ENCODE measurements at regions not wholly inside any gene's neighbourhood (a gene's known extent, or its start where the extent isn't known, plus 50 kb on each side); places are given as distances from the start of the nearest gene placed in this dataset.
A peak's percentile ranks its signal among the peaks of the same experiment; 100 is the strongest.
"Not testable (repeated sequence)": the region's sequence is repeated elsewhere in the genome, so short reads cannot be mapped to it uniquely, and the experiment has no call there.

- no peak for DNase-seq
Measured at GRCh38 chrX:95622200-95622599, 1062.4 kb upstream of the DIAPH2 start.

DNA sequence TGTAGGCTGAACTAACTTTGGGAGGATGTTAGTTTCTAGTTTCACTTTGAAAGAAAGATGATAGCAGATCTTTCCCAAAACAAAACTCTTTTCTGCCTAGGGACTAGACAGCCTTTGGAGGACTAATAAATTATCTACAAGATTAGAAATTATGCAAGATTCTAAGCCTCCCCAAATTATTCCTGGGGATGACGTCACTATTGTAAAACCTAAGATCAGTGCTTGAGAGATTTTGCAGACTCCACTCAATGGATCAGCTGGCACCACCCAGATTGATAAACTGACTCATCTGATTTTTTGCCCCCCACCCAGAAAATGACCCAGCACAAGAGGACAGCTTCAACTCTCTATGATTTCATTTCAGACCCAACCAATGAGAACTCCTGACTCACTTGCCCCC, 1057.9 kb upstream of the DIAPH2 start:
- no peak for DNase-seq

- no peak for DNase-seq
Measured at GRCh38 chrX:95628796-95629195, 1055.8 kb upstream of the DIAPH2 start.

- no peak for DNase-seq
Measured at GRCh38 chrX:95629737-95630136, 1054.9 kb upstream of the DIAPH2 start.

DNA sequence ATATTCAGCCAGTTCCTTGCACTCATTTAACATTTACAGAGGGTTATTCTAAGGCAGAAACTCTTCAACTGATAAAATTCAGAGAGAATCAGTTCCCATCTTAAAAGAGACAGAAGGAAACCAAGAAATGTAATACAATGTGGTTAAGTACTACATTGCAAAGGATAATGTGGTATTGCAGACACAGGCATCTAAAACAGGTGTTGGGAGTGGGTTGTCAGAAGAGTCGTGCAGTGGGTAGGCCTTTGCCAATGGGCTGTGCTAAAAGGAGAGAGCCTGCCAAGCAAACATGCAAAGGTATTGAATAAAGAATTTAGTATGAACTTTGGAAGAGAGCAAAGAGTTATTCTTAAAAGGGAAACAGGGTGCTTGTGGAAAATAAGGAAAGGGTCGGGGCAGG, 1044.4 kb upstream of the DIAPH2 start:
- no peak for DNase-seq

DNA sequence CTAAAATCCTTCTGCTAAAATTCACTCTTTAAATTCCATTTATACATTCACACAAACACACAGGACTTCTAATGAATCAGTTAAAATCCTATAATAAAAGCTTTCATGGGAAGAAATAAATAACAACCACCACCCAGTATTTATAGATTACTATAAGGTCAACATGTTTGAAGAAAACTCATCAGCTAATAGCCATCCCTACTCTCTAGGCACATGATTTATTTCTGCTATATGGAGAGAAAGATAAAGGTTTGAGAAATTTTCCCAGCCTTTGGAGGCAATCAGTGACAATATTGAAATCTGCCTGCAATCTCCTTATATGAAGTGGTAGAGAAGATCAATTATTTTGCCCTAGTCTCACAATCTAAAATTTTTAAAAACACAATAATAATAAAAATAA, 1038.9 kb upstream of the DIAPH2 start:
- DNase-seq, result no peak

DNA sequence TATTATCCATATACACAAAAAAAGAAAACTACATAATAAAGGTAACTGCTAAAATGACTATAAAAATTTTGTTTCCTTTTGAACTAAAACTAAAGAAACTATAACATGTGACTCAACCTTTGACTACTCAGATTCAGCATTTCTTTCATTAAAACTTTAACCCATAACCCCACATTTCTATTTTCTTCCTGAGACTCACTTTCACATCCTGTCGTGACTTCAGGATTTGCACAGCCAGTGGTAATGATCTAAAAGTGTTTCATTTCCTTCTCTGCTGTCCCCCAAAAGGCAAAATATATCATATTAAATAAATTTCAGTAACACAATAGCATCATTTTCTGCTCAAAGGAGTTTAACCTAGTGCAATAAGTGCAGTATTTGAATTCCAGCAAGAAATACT, 1022.4 kb upstream of the DIAPH2 start:
- DNase-seq, result no peak

DNA sequence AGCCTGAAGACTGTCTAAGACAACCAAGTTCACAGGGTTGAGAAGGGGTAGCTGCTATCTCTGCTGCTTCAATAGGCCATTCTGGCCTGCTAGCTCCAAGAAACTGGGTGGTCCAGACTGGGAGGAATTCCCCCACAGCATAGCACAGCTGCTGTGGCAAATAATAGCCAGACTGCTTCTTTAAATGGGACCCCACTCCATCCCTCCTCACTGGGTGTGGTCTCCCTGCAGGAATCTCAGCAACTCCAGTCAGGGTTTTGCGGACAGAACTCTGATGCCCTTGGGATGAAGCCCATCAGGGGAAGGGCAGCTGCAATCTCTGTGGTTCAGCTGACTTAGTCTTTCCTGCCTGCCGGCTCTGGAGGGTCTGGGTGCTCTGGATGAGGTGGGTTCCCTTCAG, 1018.6 kb upstream of the DIAPH2 start:
- DNase-seq, result no peak

DNA sequence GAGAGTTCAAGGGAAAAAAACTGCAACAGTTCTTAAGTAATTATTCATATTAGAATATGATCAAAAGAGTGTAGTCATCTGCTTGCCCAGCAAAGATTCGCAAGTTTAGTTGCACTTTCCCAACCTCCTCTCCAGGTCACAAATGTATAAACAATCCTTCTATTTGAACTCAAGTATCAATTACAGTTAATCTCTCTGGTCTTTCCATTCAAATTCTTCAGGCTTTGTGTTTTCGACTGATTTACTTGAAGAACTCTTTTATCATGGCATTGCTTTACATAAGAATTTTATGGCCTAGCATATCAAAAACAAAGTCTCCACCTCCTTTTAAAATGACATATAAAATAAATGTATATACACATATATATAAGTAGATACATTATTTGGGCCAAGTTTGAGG, 1009.6 kb upstream of the DIAPH2 start:
- no peak for DNase-seq

DNA sequence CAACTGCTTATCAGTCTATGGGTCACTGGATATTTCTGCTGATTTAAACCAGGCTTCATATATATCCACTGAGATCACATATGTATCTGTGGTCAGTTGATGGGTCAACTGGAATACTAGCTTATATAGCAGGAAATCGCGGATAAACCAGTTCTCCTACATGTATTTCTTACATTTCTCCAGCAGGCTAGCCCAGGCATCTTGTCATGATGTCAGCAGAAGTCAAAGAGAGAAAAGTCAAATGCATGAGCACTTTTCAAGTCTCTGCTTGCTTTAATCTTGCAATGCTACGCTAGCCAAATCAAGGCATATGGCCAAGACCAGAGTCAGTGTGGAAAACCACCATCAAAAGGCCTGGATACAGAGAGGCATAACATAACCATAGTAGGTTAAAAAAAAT, 1008.8 kb upstream of the DIAPH2 start:
- no peak for DNase-seq

GRCh38 chrX:95678679-95679078, 1006.0 kb upstream of the DIAPH2 start:
- no peak for DNase-seq

GRCh38 chrX:95693365-95693764, 991.3 kb upstream of the DIAPH2 start:
- DNase-seq, result no peak

DNA sequence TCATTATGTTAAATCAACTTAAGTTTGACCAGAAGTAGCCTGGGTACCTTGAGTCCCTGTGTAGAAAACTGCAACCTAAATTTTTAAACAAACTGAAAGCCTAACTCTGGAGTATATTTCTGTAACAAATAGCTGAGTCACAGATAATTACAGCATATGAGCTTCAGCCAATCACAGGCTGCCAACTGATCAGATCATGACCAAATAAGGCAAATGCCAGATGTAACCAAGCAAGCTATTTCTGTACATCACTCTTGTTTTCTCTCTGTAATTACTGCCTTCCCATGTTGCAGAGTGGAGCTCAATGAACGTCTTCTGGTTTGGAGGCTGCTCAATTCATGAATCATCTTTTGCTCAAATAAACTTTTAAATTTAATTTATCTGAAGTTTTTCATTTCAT, 980.9 kb upstream of the DIAPH2 start:
- DNase-seq, result no peak

- no peak for DNase-seq
Measured at GRCh38 chrX:95716841-95717240, 967.8 kb upstream of the DIAPH2 start.

DNA sequence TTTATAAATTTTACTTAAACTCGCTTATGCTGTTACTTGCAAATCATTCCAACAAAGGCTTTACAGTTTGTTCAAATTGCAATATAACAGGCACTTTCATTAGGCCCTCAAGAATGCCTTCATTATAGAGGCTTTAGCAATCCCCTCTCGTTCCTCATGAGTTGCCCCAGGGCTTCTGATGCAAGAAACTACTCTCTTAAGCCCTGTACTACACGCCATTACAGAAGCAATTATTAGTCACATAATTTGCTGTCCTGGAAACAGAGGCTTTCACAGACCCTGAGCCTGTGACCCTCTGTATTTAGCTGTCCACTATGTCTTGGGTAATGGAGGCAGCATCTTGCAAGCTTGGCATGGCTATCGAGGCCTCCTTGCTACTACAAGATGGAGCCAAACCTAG, 965.9 kb upstream of the DIAPH2 start:
- no peak for DNase-seq

DNA sequence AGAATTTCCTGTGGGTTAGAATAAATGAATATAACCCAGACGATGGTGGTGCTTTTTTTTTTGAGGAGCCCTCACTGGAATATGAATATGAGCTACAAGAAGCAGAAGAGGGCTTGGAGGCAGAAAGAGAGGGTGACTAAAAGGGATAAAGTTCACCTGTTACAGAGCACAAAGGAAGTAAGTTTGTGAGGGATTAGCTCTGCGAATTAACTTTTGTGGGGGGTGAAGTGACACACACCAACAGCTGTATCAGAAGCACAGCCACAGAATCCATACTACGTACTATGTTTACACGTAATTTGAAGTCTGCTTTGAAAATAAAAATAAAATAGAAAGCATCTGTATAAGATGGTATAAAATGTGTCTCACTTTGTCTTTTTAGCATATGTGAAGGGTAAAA, 963.6 kb upstream of the DIAPH2 start:
- no peak for DNase-seq

GRCh38 chrX:95728446-95728845, 956.2 kb upstream of the DIAPH2 start:
- DNase-seq, result no peak

DNA sequence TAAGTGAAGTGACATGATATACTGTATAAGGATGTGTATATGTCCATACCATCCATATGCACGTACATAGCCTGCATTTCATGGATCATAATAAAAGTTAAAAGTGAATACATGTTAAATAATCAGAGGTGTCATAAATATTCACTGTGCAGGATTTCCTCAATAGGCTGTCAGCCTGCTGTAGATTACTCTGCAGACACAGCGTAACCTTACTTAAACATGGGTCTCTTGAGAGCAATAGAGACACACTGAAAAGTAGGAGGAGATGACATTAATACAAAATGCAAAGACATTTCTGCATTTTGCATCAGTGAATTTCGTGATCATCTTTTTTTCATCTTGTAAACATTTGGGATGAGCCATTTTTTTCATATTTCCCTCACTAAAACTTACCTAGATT, 955.2 kb upstream of the DIAPH2 start:
- DNase-seq, result no peak

DNA sequence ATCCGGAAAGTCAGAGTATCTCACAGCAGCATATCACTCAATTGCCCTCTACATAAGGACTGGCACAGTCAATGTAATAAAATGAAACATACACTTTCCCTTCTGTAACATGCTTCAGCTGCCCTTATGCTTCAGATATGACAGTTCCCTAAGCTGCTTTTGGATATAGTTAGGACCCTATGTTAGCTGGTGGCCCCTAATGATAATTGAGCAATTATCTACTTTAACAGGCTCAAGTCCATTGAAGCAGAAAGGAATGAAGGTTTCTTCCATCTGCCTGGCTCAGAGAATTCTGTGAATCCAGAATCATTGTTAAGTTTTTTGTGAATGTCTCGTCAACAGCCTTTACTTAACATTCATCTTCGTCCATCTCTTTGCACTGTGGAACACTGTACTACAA, 951.2 kb upstream of the DIAPH2 start:
- DNase-seq, result no peak

- no peak for DNase-seq
Measured at GRCh38 chrX:95754411-95754810, 930.2 kb upstream of the DIAPH2 start.

- DNase-seq, result peak; percentile 1
Measured at GRCh38 chrX:95760356-95760755, 924.3 kb upstream of the DIAPH2 start.

- no peak for DNase-seq
Measured at GRCh38 chrX:95762716-95763115, 921.9 kb upstream of the DIAPH2 start.

DNA sequence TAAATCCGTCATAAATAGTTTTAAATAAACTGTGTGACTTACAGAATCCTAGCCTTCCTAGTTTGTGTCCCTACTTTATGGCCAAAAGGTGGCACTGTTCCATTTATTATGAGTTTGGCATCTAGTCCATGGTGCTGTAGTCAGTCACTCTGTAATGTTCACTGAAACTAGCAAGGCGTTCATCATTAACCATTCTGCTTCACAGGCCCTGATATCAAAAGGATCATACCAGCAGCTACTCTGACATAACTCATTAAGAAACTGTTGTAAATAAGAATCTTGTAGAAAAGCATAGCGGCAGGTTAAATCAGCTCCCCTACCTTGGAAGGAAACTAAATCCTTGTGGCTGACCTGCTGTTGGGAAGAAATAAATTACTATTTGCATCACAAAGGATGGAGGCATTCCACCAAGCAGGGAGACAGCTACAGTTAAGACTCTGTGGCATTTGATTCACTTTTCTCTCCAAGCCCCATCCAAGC, 919.6 kb upstream of the DIAPH2 start:
- DNase-seq, result peak; percentile 17

- not testable (repeated sequence) for DNase-seq
Measured at GRCh38 chrX:95771198-95771597, 913.4 kb upstream of the DIAPH2 start.

GRCh38 chrX:95791876-95792275, 892.8 kb upstream of the DIAPH2 start:
- no peak for DNase-seq

GRCh38 chrX:95797344-95797743, 887.3 kb upstream of the DIAPH2 start:
- no peak for DNase-seq

Measured in GDM1 (cell line).